Mucosa of rectum (tissue), 2 donors: ENCODE measurements at regions not wholly inside any gene's neighbourhood (a gene's known extent, or its start where the extent isn't known, plus 50 kb on each side); places are given as distances from the start of the nearest gene placed in this dataset.

Experiments
- H3K27ac ChIP-seq, 2 donors: one replicate each; pipeline ENCODE4 v1.7.0; 2013; ENCODE audit warnings: inconsistent platforms in 2 of 2, low read depth in 2 of 2, low read length in 2 of 2
- H3K27me3 ChIP-seq, 2 donors: one replicate each; pipeline ENCODE4 v1.7.0; 2013; ENCODE audit warnings: low read length in 2 of 2; ENCODE audit not compliant: control insufficient read depth in 2 of 2, insufficient read depth in 2 of 2
- H3K36me3 ChIP-seq, 2 donors: one replicate each; pipeline ENCODE4 v1.7.0; 2013; ENCODE audit warnings: low read length in 2 of 2; ENCODE audit not compliant: control insufficient read depth in 2 of 2, insufficient read depth in 2 of 2
- H3K4me1 ChIP-seq, 2 donors: one replicate each; pipeline ENCODE4 v1.7.0; 2013; ENCODE audit warnings: low read length in 2 of 2, mild to moderate bottlenecking in 1 of 2; ENCODE audit not compliant: control insufficient read depth in 2 of 2, insufficient read depth in 2 of 2
- H3K4me3 ChIP-seq, 2 donors: one replicate each; pipeline ENCODE4 v1.7.0; 2013; ENCODE audit warnings: low read length in 2 of 2
- H3K9ac ChIP-seq, 2 donors: one replicate each; pipeline ENCODE4 v1.7.0; 2013; ENCODE audit warnings: low read length in 2 of 2, low read depth in 1 of 2, mild to moderate bottlenecking in 1 of 2
- H3K9me3 ChIP-seq, 2 donors: one replicate each; pipeline ENCODE4 v1.7.0; 2013; ENCODE audit warnings: low read length in 2 of 2; ENCODE audit not compliant: control insufficient read depth in 2 of 2
- donor health status: healthy.
- donor health status: Normal muscosa, but diverticular disease.

DNA sequence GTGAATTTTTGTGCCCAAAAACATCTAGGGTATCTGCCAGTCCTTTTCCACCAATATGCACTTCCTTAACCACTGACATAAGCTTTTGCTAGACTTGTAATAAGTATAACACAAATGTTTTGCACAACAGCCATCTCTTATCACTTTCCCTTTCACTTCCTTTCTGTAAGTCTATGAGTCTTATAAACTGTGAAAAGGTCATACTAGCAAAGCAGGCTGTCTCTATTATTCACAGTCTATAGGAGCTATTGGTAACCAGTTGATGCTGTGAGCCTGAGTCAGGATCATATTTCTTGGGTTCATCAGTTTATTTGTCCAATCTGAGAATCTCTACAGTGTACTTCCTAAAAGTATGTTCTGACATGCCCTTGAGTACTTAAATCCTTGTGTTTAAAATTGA is 172.6 kb downstream of the CHRM3 start:
- Histone ChIP-seq H3K4me1 (no peaks in the 10 kb centered on the region), H3K36me3 (no peaks in the 10 kb centered on the region), H3K27me3 (no peaks in the 10 kb centered on the region), H3K27ac (no peak overlapping the region), H3K9ac (no peak overlapping the region), H3K4me3 (no peak overlapping the region), H3K9me3 (no peaks in the 10 kb centered on the region)

DNA sequence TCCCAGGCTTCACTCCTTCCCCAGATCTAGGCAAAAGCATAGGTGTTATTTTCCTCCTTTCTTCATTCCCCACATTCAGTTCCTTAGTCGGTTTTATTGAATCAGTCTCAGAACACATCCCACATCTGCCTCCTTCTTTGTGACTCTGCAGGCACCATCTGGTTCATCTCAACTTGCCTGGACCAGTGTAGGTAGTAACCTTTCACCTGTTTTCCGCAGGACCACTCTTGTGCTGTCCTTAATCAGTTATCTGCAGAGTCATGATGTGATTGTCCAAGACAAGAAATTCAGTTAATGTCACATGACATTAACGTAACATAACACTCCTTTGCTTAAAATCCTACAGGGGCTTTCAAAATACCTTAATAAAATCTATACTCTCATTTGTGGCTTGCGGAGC is 174.6 kb downstream of the CHRM3 start:
- H3K27ac ChIP-seq = no peak overlapping the region
- no peaks in the 10 kb centered on the region for H3K27me3 ChIP-seq
- H3K9me3 ChIP-seq = no peaks in the 10 kb centered on the region
- no peaks in the 10 kb centered on the region for H3K4me1 ChIP-seq
- H3K9ac ChIP-seq = no peak overlapping the region
- no peaks in the 10 kb centered on the region for H3K36me3 ChIP-seq
- H3K4me3 ChIP-seq = no peak overlapping the region

DNA sequence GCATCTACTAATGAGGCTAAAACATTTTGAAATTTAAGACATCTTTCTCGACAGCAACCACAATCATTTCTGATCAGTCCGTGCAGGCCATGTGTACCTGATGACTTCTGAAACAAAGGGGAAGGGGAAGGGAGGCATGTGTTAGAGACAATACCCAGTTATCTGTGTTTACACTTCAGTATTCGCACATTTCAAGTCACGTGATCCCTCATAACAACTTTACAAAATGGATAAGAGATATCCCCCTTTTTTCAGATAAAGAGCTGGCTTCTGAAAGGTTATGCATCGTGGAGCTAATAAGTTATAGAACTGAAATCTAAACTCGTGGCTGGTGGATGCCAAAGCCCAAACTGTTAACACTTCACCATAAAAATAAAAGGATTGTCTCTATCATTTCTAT is 175.7 kb downstream of the CHRM3 start:
- no peaks in the 10 kb centered on the region for H3K4me1 ChIP-seq
- H3K27me3 ChIP-seq = no peaks in the 10 kb centered on the region
- no peak overlapping the region for H3K9ac ChIP-seq
- no peak overlapping the region for H3K4me3 ChIP-seq
- no peaks in the 10 kb centered on the region for H3K36me3 ChIP-seq
- H3K9me3 ChIP-seq = no peaks in the 10 kb centered on the region
- no peak overlapping the region for H3K27ac ChIP-seq

GRCh38 chr1:239563681-239564080 is 177.3 kb downstream of the CHRM3 start:
- H3K9me3 ChIP-seq = no peaks in the 10 kb centered on the region
- H3K36me3 ChIP-seq = no peaks in the 10 kb centered on the region
- no peak overlapping the region for H3K9ac ChIP-seq
- no peaks in the 10 kb centered on the region for H3K4me1 ChIP-seq
- no peak overlapping the region for H3K4me3 ChIP-seq
- no peak overlapping the region for H3K27ac ChIP-seq
- no peaks in the 10 kb centered on the region for H3K27me3 ChIP-seq

DNA sequence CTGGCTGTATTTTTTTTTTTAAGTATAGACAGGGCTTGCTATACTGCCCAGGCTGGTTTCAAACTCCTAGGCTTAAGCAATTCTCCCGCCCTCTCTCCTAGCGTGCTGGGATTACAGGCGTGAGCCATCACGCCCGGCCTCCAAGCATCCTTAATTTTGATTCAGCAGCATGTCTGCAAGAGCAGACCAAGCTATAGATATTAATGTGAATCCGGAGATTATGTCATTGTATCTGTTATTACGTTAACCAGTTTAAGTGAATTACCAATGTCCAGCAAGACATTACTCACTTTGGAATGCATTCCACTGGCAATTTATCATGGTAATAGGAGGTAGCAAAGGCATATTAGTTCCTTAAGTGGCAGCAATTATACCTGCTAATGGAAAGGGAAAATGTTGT is 179.7 kb downstream of the CHRM3 start:
- no peaks in the 10 kb centered on the region for H3K27me3 ChIP-seq
- no peak overlapping the region for H3K9ac ChIP-seq
- H3K9me3 ChIP-seq = no peaks in the 10 kb centered on the region
- H3K27ac ChIP-seq = no peak overlapping the region
- no peaks in the 10 kb centered on the region for H3K4me1 ChIP-seq
- no peak overlapping the region for H3K4me3 ChIP-seq
- no peaks in the 10 kb centered on the region for H3K36me3 ChIP-seq

DNA sequence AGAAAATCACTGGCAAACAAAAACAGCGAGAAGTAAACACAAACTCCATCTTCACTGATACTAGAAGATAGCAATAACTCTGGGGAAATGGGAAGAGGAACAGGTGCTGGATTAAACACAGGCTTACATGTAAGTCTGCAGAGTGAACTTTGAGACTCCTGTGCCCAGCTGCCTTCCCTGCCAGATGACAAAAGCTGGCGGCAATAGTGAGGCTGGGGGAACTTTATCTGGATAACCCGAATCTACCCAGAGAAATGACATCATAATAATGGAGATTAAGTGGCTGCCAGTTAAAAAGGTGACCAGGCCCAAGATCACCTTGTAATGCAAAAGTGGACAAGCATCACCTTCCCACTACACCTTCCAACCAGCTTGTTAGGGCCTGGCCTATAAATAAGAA is 184.5 kb downstream of the CHRM3 start:
- Histone ChIP-seq H3K4me3 (no peak overlapping the region), H3K27me3 (no peaks in the 10 kb centered on the region), H3K36me3 (no peaks in the 10 kb centered on the region), H3K27ac (no peak overlapping the region), H3K9ac (no peak overlapping the region), H3K4me1 (no peaks in the 10 kb centered on the region), H3K9me3 (no peaks in the 10 kb centered on the region)

DNA sequence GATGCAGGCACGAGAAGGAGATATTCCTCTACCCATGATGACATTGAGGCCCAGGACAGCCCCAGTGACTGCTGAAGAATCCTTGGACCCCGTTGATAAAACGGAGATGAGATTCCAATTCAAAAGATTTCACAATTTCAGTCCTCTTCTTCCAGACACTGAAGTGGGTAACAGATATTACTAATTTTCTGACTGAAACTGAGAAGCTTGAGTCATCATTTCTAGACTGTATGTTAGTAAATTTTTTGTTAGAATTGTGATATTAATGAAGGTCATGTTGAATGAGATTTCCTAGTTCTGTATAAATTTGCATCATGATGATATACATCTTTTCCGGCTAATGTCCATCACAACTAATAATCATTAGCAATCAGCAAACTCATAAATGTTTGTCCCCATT is 185.8 kb downstream of the CHRM3 start:
- Histone ChIP-seq H3K27ac (no peak overlapping the region), H3K4me1 (no peaks in the 10 kb centered on the region), H3K9me3 (no peaks in the 10 kb centered on the region), H3K36me3 (no peaks in the 10 kb centered on the region), H3K4me3 (no peak overlapping the region), H3K9ac (no peak overlapping the region), H3K27me3 (no peaks in the 10 kb centered on the region)

DNA sequence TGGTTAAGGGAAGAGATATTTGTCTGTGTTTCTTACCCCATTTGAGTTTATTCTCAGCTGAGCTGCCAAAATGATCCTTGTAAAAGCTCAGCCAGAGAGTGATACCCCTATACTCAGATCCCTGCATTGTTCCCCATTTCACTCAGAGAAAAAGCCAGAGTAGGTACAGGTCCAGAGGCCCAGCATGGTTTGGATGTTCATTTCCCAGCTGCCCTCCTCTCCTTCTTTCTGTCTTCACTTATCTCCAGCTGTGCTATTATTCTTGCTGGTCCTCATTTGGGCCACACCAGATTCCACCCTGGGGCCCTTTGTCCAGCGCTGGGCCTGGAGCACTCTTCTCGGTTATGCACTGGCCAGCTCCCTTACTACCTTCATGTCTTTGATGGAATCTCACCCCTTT is 187.7 kb downstream of the CHRM3 start:
- Histone ChIP-seq H3K27me3 (no peaks in the 10 kb centered on the region), H3K27ac (no peak overlapping the region), H3K4me1 (no peaks in the 10 kb centered on the region), H3K36me3 (no peaks in the 10 kb centered on the region), H3K4me3 (no peak overlapping the region), H3K9me3 (no peaks in the 10 kb centered on the region), H3K9ac (no peak overlapping the region)

DNA sequence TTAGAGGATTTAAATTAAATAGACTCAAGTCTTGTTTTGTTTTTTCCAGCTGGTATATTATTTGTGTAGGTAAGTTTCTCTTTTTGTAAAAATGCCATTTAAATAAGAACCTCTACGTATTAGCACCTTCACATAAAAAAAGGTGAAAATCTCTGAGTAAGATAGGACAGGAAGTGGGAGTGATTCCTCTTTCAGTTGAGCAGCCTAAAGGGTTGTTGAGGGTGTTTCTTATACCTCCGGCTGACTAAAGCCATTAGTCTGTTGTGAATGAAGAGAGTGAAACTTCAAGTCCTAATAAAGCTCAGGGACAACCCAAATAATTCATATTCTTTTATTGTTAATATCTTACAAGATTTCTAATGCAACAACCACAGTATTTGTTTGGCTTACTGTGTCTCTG is 188.7 kb downstream of the CHRM3 start:
- Histone ChIP-seq H3K27me3 (no peaks in the 10 kb centered on the region), H3K4me3 (no peak overlapping the region), H3K27ac (no peak overlapping the region), H3K9ac (no peak overlapping the region), H3K36me3 (no peaks in the 10 kb centered on the region), H3K9me3 (no peaks in the 10 kb centered on the region), H3K4me1 (no peaks in the 10 kb centered on the region)

DNA sequence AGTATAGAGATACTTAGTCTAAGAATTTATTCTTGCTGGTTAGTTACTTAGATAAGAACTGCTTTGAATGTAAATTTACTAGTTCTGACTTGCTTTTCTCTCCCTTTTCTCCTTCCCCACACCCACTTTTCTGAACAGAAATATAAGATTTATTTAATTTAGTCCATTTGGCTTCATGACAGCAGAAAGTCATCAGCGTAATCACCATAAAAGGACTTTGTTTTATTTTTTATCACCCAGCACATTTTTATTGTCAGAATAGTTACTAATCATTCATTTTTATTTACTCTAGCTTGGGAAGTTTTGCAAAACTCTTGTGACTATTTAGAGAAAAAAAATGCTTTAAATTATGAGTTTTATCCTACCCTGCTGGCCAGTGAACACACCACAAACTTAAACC is 197.2 kb downstream of the CHRM3 start:
- Histone ChIP-seq H3K36me3 (no peaks in the 10 kb centered on the region), H3K9me3 (no peaks in the 10 kb centered on the region), H3K27me3 (no peaks in the 10 kb centered on the region), H3K27ac (no peak overlapping the region), H3K9ac (no peak overlapping the region), H3K4me3 (no peak overlapping the region), H3K4me1 (no peaks in the 10 kb centered on the region)

- Histone ChIP-seq H3K9ac (no peak overlapping the region), H3K36me3 (no peaks in the 10 kb centered on the region), H3K4me1 (no peaks in the 10 kb centered on the region), H3K4me3 (no peak overlapping the region), H3K27me3 (no peaks in the 10 kb centered on the region), H3K9me3 (no peaks in the 10 kb centered on the region), H3K27ac (no peak overlapping the region)
Measured at GRCh38 chr1:239586128-239586527, 199.8 kb downstream of the CHRM3 start.
